WTC11 (cell line): ENCODE measurements at regions not wholly inside any gene's neighbourhood (a gene's known extent, or its start where the extent isn't known, plus 50 kb on each side); places are given as distances from the start of the nearest gene placed in this dataset.

Source experiments
- ATAC-seq: fragments of 200-7000 bp; cut with Tn5 transposase; 2 replicates; pipeline ENCODE4 v1.10.0; 2021; ENCODE audit warnings: mild to moderate bottlenecking, moderate library complexity
- CTCF ChIA-PET: fragments of 300-600 bp; sonication (Branson Sonifier 250); formaldehyde crosslinking; loops from one replicate; lab custom pipeline; 2021; ENCODE audit warnings: antibody characterized with exemption; lab: Charles Lee
- POLR2A ChIA-PET: fragments of 350-600 bp; sonication (Branson Sonifier 250); formaldehyde crosslinking; loops from one replicate; lab custom pipeline; 2021; ENCODE audit warnings: antibody characterized with exemption; lab: Charles Lee
- DNase-seq: peaks from one replicate; pipeline ENCODE4 v3.0.0; 2021; ENCODE audit warnings: low spot score
- H3K27ac Mint-ChIP-seq: 2 replicates; pipeline ENCODE4 v1.8.0; 2021; ENCODE audit warnings: mixed read lengths
- H3K27me3 Mint-ChIP-seq: 2 replicates; pipeline ENCODE4 v1.8.0; 2021; ENCODE audit warnings: low read depth, mild to moderate bottlenecking, moderate library complexity, mixed read lengths
- H3K36me3 Mint-ChIP-seq: 2 replicates; pipeline ENCODE4 v1.8.0; 2021; ENCODE audit warnings: mixed read lengths
- H3K4me1 Mint-ChIP-seq: 2 replicates; pipeline ENCODE4 v1.8.0; 2022; ENCODE audit warnings: mixed read lengths
- H3K4me3 Mint-ChIP-seq: 2 replicates; pipeline ENCODE4 v1.8.0; 2021; ENCODE audit warnings: mild to moderate bottlenecking, moderate library complexity, mixed read lengths
- H3K9me3 Mint-ChIP-seq: 2 replicates; pipeline ENCODE4 v1.8.0; 2021; ENCODE audit warnings: mixed read lengths
- CBFB ChIP-seq: sonication (generic); formaldehyde crosslinking; IDR thresholded peaks from 2 replicates; pipeline ENCODE4 v1.8.1; 2022; ENCODE audit warnings: mild to moderate bottlenecking, low read depth, missing genetic modification reagents
- ELF4 ChIP-seq: sonication (generic); formaldehyde crosslinking; IDR thresholded peaks from 2 replicates; pipeline ENCODE4 v1.8.1; 2022; ENCODE audit warnings: low read depth, mild to moderate bottlenecking, moderate library complexity, missing genetic modification reagents
- EMX1 ChIP-seq: fragments of 250-450 bp; sonication (Bioruptor Pico); IDR thresholded peaks from 2 replicates; pipeline ENCODE4 v1.8.0; 2021; ENCODE audit warnings: mild to moderate bottlenecking
- ESRRA ChIP-seq: sonication (generic); formaldehyde crosslinking; IDR thresholded peaks from 2 replicates; pipeline ENCODE4 v1.8.1; 2022; ENCODE audit warnings: mild to moderate bottlenecking, missing genetic modification reagents, borderline replicate concordance
- GABPB1 ChIP-seq: sonication (generic); formaldehyde crosslinking; IDR thresholded peaks from 2 replicates; pipeline ENCODE4 v1.8.1; 2023; ENCODE audit warnings: mild to moderate bottlenecking, missing genetic modification reagents
- IRF2 ChIP-seq: sonication (generic); formaldehyde crosslinking; IDR thresholded peaks from 2 replicates; pipeline ENCODE4 v1.8.0; 2022; ENCODE audit warnings: low read depth, missing genetic modification reagents, borderline replicate concordance
- KAT7 ChIP-seq: sonication (generic); formaldehyde crosslinking; IDR thresholded peaks from 2 replicates; pipeline ENCODE4 v1.8.1; 2023; ENCODE audit warnings: missing genetic modification reagents, mild to moderate bottlenecking, borderline replicate concordance
- MXD4 ChIP-seq: fragments of 250-450 bp; sonication (Bioruptor Pico); IDR thresholded peaks from 2 replicates; pipeline ENCODE4 v1.8.0; 2021; ENCODE audit warnings: mild to moderate bottlenecking, moderate library complexity, borderline replicate concordance
- NFATC4 ChIP-seq: fragments of 250-450 bp; sonication (Bioruptor Pico); IDR thresholded peaks from 2 replicates; pipeline ENCODE4 v1.9.0; 2021; ENCODE audit warnings: mild to moderate bottlenecking
- RORB ChIP-seq: fragments of 250-450 bp; sonication (Bioruptor Pico); IDR thresholded peaks from 2 replicates; pipeline ENCODE4 v1.9.0; 2021; ENCODE audit warnings: mild to moderate bottlenecking
- SOX15 ChIP-seq: fragments of 250-450 bp; sonication (Bioruptor Pico); IDR thresholded peaks from 2 replicates; pipeline ENCODE4 v1.9.0; 2021; ENCODE audit warnings: mild to moderate bottlenecking
- TEAD4 ChIP-seq: sonication (generic); formaldehyde crosslinking; IDR thresholded peaks from 2 replicates; pipeline ENCODE4 v1.8.0; 2022; ENCODE audit warnings: mild to moderate bottlenecking, missing genetic modification reagents
- ZBTB21 ChIP-seq: sonication (generic); formaldehyde crosslinking; IDR thresholded peaks from 2 replicates; pipeline ENCODE4 v1.8.1; 2023; ENCODE audit warnings: mild to moderate bottlenecking, missing genetic modification reagents, borderline replicate concordance
- ZNF219 ChIP-seq: sonication (generic); formaldehyde crosslinking; IDR thresholded peaks from 2 replicates; pipeline ENCODE4 v1.8.0; 2023; ENCODE audit warnings: missing genetic modification reagents, mild to moderate bottlenecking, borderline replicate concordance
- ZNF396 ChIP-seq: fragments of 250-450 bp; sonication (Bioruptor Pico); IDR thresholded peaks from 2 replicates; pipeline ENCODE4 v1.8.0; 2021; ENCODE audit warnings: mild to moderate bottlenecking, moderate library complexity, borderline replicate concordance
- ZNF416 ChIP-seq: fragments of 250-450 bp; sonication (Bioruptor Pico); IDR thresholded peaks from 2 replicates; pipeline ENCODE4 v1.9.0; 2021; ENCODE audit warnings: mild to moderate bottlenecking, inconsistent platforms
- TF ChIP-seq, protein P1 (sequence below): sonication (generic); formaldehyde crosslinking; IDR thresholded peaks from 2 replicates; pipeline ENCODE4 v1.8.1; 2023; ENCODE audit warnings: mild to moderate bottlenecking, missing genetic modification reagents, moderate library complexity
- TF ChIP-seq, protein P2 (sequence below): sonication (generic); formaldehyde crosslinking; IDR thresholded peaks from 2 replicates; pipeline ENCODE4 v1.8.0; 2022; ENCODE audit warnings: mild to moderate bottlenecking, missing genetic modification reagents
- TF ChIP-seq, protein P3 (sequence below): sonication (generic); formaldehyde crosslinking; IDR thresholded peaks from 2 replicates; pipeline ENCODE4 v1.8.0; 2023; ENCODE audit warnings: mild to moderate bottlenecking, missing genetic modification reagents
- TF ChIP-seq, protein P4 (sequence below): sonication (generic); formaldehyde crosslinking; IDR thresholded peaks from 2 replicates; pipeline ENCODE4 v1.8.1; 2022; ENCODE audit warnings: mild to moderate bottlenecking, moderate library complexity, missing genetic modification reagents

DNA sequence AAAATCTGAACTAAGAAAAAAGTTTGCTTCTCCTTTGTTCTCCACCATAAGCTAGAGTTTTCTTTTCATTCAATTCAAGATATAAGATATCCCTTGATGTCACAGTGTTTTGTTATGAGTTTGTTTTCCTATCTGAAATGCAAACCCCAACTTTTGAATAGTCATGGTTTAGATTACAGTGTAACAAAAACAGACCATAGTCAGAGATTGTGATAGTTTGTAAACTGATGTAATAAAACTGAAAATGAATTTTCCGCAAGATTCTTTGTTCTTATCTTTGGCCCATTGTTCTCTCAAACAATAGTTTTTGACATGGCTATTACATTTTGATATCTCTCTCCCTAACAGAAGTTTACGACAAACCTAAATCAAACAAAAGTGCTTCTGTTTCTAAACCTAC is 121.7 kb upstream of the GADL1 start:
- Mint-ChIP-seq H3K27me3 (peaks cover 26% of the 10 kb centered on the region), H3K27ac (no peak overlapping the region), H3K4me1 (no peaks in the 10 kb centered on the region), H3K9me3 (peaks cover 7% of the 10 kb centered on the region)
- no peak for DNase-seq
- POLR2A ChIA-PET = no interaction called here
- TF ChIP-seq GABPB1 (CRISPR knock-in tag) = no peak
- TF ChIP-seq, protein P1, sequence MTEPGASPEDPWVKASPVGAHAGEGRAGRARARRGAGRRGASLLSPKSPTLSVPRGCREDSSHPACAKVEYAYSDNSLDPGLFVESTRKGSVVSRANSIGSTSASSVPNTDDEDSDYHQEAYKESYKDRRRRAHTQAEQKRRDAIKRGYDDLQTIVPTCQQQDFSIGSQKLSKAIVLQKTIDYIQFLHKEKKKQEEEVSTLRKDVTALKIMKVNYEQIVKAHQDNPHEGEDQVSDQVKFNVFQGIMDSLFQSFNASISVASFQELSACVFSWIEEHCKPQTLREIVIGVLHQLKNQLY (CRISPR knock-in tag) = no peak
- TF ChIP-seq ZNF416 = no peak
- TF ChIP-seq MXD4 (CRISPR knock-in tag) = no peak
- TF ChIP-seq, protein P2, sequence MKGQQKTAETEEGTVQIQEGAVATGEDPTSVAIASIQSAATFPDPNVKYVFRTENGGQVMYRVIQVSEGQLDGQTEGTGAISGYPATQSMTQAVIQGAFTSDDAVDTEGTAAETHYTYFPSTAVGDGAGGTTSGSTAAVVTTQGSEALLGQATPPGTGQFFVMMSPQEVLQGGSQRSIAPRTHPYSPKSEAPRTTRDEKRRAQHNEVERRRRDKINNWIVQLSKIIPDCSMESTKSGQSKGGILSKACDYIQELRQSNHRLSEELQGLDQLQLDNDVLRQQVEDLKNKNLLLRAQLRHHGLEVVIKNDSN (CRISPR knock-in tag) = no peak
- TF ChIP-seq TEAD4 = no peak
- TF ChIP-seq, protein P3, sequence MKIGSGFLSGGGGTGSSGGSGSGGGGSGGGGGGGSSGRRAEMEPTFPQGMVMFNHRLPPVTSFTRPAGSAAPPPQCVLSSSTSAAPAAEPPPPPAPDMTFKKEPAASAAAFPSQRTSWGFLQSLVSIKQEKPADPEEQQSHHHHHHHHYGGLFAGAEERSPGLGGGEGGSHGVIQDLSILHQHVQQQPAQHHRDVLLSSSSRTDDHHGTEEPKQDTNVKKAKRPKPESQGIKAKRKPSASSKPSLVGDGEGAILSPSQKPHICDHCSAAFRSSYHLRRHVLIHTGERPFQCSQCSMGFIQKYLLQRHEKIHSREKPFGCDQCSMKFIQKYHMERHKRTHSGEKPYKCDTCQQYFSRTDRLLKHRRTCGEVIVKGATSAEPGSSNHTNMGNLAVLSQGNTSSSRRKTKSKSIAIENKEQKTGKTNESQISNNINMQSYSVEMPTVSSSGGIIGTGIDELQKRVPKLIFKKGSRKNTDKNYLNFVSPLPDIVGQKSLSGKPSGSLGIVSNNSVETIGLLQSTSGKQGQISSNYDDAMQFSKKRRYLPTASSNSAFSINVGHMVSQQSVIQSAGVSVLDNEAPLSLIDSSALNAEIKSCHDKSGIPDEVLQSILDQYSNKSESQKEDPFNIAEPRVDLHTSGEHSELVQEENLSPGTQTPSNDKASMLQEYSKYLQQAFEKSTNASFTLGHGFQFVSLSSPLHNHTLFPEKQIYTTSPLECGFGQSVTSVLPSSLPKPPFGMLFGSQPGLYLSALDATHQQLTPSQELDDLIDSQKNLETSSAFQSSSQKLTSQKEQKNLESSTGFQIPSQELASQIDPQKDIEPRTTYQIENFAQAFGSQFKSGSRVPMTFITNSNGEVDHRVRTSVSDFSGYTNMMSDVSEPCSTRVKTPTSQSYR (CRISPR knock-in tag) = no peak
- no peak for TF ChIP-seq ELF4 (CRISPR knock-in tag)
- TF ChIP-seq CBFB (CRISPR knock-in tag) = no peak
- TF ChIP-seq, protein P4, sequence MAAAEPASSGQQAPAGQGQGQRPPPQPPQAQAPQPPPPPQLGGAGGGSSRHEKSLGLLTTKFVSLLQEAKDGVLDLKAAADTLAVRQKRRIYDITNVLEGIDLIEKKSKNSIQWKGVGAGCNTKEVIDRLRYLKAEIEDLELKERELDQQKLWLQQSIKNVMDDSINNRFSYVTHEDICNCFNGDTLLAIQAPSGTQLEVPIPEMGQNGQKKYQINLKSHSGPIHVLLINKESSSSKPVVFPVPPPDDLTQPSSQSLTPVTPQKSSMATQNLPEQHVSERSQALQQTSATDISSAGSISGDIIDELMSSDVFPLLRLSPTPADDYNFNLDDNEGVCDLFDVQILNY (CRISPR knock-in tag) = no peak
- no peak for TF ChIP-seq EMX1 (CRISPR knock-in tag)
- TF ChIP-seq RORB = no peak
- TF ChIP-seq, all 79 proteins: peak for 0
- no peak overlapping the region for H3K4me3 Mint-ChIP-seq
- ATAC-seq = no peak
- CTCF ChIA-PET = no interaction called here
- H3K36me3 Mint-ChIP-seq = 0 out of 2 replicates have a peak, but pooled peaks cover 3% of the 10 kb centered on the region

DNA sequence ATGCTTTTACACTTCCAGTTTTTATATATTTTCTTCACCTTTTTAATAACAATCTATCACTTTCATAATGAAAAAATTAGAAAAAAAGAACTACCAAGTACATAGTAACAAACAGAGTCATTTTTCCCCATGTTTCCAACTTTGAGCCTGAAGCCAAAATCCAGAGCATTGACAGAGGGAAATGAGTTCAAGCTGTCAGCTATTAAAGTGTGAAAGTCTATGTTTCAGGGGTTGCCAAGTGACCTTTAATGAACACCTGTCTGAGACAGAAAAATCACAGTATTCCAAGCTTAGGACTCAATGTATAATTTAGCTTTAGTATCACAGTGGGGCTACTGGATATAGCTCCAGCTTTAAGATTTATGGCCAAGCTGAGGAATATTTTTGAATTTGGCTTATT is 128.3 kb upstream of the GADL1 start:
- no peak overlapping the region for H3K27ac Mint-ChIP-seq
- ATAC-seq = no peak
- no peak for DNase-seq
- H3K36me3 Mint-ChIP-seq = peaks cover 10% of the 10 kb centered on the region
- H3K9me3 Mint-ChIP-seq = peaks cover 10% of the 10 kb centered on the region
- ChIA-PET POLR2A (no interaction called here), CTCF (no interaction called here)
- TF ChIP-seq KAT7 (CRISPR knock-in tag) (no peak), IRF2 (no peak)
- no peaks in the 10 kb centered on the region for H3K27me3 Mint-ChIP-seq
- no peak overlapping the region for H3K4me3 Mint-ChIP-seq
- H3K4me1 Mint-ChIP-seq = no peaks in the 10 kb centered on the region

DNA sequence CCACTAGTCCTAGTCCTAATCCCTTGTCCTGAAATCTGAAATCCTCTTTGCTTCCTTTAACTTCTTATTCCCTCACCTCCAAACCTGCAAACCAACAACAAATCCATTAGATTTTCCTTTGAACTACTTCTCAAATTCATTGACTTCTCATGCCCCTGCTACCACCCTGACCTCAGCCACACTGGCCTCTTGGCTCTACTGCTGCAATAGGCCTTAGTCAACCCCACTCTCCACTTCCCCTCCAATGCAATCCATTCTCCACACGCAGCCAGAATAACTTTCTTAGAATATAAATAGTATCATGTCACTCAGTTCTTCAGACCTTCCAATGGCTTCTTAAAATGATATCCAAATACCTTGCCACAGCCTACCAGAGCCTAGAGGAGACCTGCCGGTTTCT is 131.1 kb upstream of the GADL1 start:
- Mint-ChIP-seq H3K27me3 (no peaks in the 10 kb centered on the region), H3K9me3 (peaks cover 17% of the 10 kb centered on the region), H3K27ac (no peak overlapping the region), H3K36me3 (peaks cover 14% of the 10 kb centered on the region)
- ATAC-seq (no peak), DNase-seq (no peak)
- POLR2A ChIA-PET = no interaction called here
- TF ChIP-seq ZNF396 (CRISPR knock-in tag) (no peak), ZNF416 (no peak), ZBTB21 (no peak), ZNF219 (CRISPR knock-in tag) (no peak), TEAD4 (no peak), ESRRA (no peak), NFATC4 (CRISPR knock-in tag) (no peak), SOX15 (CRISPR knock-in tag) (no peak)
- TF ChIP-seq, all 79 proteins: peak for 0
- Mint-ChIP-seq H3K4me1 (no peaks in the 10 kb centered on the region), H3K4me3 (no peak overlapping the region)
- CTCF ChIA-PET = interaction anchor here (0.5 kb wide), 1 partner anchor 1956 kb away, joined by 3 read pairs; no protein-coding TSS in a partner anchor
